HEK293 (cell line): ENCODE measurements at regions not wholly inside any gene's neighbourhood (a gene's known extent, or its start where the extent isn't known, plus 50 kb on each side); places are given as distances from the start of the nearest gene placed in this dataset.

Experiments used
- CTCF ChIP-seq: fragments of 450-650 bp; formaldehyde crosslinking; IDR thresholded peaks from 2 replicates; pipeline ENCODE4 v1.5.1; 2016; ENCODE audit warnings: missing biosample characterization, missing genetic modification characterization
- PRDM1 ChIP-seq: fragments of 450-650 bp; formaldehyde crosslinking; IDR thresholded peaks from 2 replicates; pipeline ENCODE4; 2016; ENCODE audit warnings: missing biosample characterization, missing genetic modification characterization
- SALL2 ChIP-seq: fragments of 450-650 bp; formaldehyde crosslinking; IDR thresholded peaks from 2 replicates; pipeline ENCODE4 v1.5.0; 2017; ENCODE audit warnings: missing biosample characterization, mild to moderate bottlenecking, missing genetic modification characterization, borderline replicate concordance
- SCRT1 ChIP-seq: fragments of 450-650 bp; formaldehyde crosslinking; IDR thresholded peaks from 2 replicates; pipeline ENCODE4 v1.5.1; 2016; ENCODE audit warnings: missing biosample characterization, missing genetic modification characterization, borderline replicate concordance
- WT1 ChIP-seq: fragments of 450-650 bp; formaldehyde crosslinking; IDR thresholded peaks from 2 replicates; pipeline ENCODE4 v1.5.1; 2016; ENCODE audit warnings: missing biosample characterization, missing genetic modification characterization
- YY1 ChIP-seq: fragments of 450-650 bp; formaldehyde crosslinking; IDR thresholded peaks from 2 replicates; pipeline ENCODE4 v1.5.1; 2018; ENCODE audit warnings: missing biosample characterization, missing genetic modification characterization
- ZNF211 ChIP-seq: fragments of 450-650 bp; formaldehyde crosslinking; IDR thresholded peaks from 2 replicates; pipeline ENCODE4 v1.5.1; 2016; ENCODE audit warnings: low read depth, missing biosample characterization, missing genetic modification characterization
- ZNF23 ChIP-seq: fragments of 450-650 bp; formaldehyde crosslinking; IDR thresholded peaks from 2 replicates; pipeline ENCODE4 v1.5.1; 2016; ENCODE audit warnings: missing biosample characterization, missing genetic modification characterization, borderline replicate concordance
- ZNF274 ChIP-seq, 2 experiments: fragments of 200-500 bp in 1 of 2; fragments of 450-650 bp in 1 of 2; sonication (Bioruptor generic) in 1 of 2; formaldehyde crosslinking in 1 of 2; IDR thresholded peaks; 2 replicates each; pipeline versions ENCODE4 v1.5.1 to v1.6.1; 2014 to 2016; ENCODE audit warnings: borderline replicate concordance in 1 of 2, inconsistent platforms in 1 of 2, low read length in 1 of 2, missing biosample characterization in 1 of 2, missing genetic modification characterization in 1 of 2
- ZNF350 ChIP-seq: fragments of 450-650 bp; formaldehyde crosslinking; IDR thresholded peaks from 2 replicates; pipeline ENCODE4 v1.5.0; 2017; ENCODE audit warnings: missing biosample characterization, mild to moderate bottlenecking, missing genetic modification characterization
- ZNF423 ChIP-seq: fragments of 450-650 bp; formaldehyde crosslinking; IDR thresholded peaks from 2 replicates; pipeline ENCODE4 v1.5.1; 2016; ENCODE audit warnings: missing biosample characterization, missing genetic modification characterization
- ZNF558 ChIP-seq: fragments of 450-650 bp; formaldehyde crosslinking; IDR thresholded peaks from 2 replicates; pipeline ENCODE4 v1.5.1; 2016; ENCODE audit warnings: missing biosample characterization, missing genetic modification characterization
- ZNF629 ChIP-seq: fragments of 450-650 bp; formaldehyde crosslinking; IDR thresholded peaks from 2 replicates; pipeline ENCODE4 v1.5.1; 2017; ENCODE audit warnings: missing biosample characterization, missing genetic modification characterization
- TF ChIP-seq, protein P1 (sequence below): fragments of 450-650 bp; formaldehyde crosslinking; IDR thresholded peaks from 2 replicates; pipeline ENCODE4 v1.5.1; 2016; ENCODE audit warnings: missing biosample characterization, missing genetic modification characterization

- TF ChIP-seq SCRT1 (tag by site-specific recombination) (no peak), CTCF (no peak), ZNF558 (no peak), ZNF23 (tag by site-specific recombination) (no peak), SALL2 (tag by site-specific recombination) (no peak), ZNF350 (tag by site-specific recombination) (no peak), YY1 (tag by site-specific recombination) (no peak), ZNF274 (IDR thresholded peaks at IDR 0.05; ENCODE audit: low read length) (no peak), ZNF274 (tag by site-specific recombination; IDR thresholded peaks at IDR 0.05; ENCODE audit: borderline replicate concordance) (no peak), PRDM1 (tag by site-specific recombination) (no peak), ZNF211 (tag by site-specific recombination) (no peak), WT1 (no peak), ZNF423 (no peak), ZNF629 (tag by site-specific recombination) (no peak)
- TF ChIP-seq, protein P1, sequence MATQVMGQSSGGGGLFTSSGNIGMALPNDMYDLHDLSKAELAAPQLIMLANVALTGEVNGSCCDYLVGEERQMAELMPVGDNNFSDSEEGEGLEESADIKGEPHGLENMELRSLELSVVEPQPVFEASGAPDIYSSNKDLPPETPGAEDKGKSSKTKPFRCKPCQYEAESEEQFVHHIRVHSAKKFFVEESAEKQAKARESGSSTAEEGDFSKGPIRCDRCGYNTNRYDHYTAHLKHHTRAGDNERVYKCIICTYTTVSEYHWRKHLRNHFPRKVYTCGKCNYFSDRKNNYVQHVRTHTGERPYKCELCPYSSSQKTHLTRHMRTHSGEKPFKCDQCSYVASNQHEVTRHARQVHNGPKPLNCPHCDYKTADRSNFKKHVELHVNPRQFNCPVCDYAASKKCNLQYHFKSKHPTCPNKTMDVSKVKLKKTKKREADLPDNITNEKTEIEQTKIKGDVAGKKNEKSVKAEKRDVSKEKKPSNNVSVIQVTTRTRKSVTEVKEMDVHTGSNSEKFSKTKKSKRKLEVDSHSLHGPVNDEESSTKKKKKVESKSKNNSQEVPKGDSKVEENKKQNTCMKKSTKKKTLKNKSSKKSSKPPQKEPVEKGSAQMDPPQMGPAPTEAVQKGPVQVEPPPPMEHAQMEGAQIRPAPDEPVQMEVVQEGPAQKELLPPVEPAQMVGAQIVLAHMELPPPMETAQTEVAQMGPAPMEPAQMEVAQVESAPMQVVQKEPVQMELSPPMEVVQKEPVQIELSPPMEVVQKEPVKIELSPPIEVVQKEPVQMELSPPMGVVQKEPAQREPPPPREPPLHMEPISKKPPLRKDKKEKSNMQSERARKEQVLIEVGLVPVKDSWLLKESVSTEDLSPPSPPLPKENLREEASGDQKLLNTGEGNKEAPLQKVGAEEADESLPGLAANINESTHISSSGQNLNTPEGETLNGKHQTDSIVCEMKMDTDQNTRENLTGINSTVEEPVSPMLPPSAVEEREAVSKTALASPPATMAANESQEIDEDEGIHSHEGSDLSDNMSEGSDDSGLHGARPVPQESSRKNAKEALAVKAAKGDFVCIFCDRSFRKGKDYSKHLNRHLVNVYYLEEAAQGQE, result no peak
These were observed 461.8 kb upstream of the CXADR start for GRCh38 chr21:17051054-17051453.
